ENCODE measurements at regions not wholly inside any gene's neighbourhood (a gene's known extent, or its start where the extent isn't known, plus 50 kb on each side); places are given as distances from the start of the nearest gene placed in this dataset.

DNA sequence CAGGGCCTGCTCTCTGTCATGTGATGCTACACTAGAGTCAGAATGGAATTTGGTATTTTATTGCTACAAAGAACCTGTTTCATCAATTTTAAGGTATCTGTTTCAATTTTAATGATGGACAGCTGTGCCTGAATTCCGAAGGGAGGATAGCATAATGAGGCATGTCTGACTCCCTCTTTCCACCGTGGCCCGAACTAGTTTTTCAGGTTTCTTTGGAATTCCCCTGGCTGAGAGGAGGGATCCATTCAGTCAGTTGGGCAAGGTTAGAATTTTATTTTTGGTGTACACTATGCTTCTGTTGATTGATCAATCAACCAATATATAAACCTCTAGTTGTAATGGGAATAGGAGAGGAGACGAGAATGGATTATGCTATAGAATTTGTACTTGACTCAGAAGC lies 761.8 kb downstream of the FAM133A start:
- TF ChIP-seq, protein P1, sequence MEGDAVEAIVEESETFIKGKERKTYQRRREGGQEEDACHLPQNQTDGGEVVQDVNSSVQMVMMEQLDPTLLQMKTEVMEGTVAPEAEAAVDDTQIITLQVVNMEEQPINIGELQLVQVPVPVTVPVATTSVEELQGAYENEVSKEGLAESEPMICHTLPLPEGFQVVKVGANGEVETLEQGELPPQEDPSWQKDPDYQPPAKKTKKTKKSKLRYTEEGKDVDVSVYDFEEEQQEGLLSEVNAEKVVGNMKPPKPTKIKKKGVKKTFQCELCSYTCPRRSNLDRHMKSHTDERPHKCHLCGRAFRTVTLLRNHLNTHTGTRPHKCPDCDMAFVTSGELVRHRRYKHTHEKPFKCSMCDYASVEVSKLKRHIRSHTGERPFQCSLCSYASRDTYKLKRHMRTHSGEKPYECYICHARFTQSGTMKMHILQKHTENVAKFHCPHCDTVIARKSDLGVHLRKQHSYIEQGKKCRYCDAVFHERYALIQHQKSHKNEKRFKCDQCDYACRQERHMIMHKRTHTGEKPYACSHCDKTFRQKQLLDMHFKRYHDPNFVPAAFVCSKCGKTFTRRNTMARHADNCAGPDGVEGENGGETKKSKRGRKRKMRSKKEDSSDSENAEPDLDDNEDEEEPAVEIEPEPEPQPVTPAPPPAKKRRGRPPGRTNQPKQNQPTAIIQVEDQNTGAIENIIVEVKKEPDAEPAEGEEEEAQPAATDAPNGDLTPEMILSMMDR (IDR thresholded peaks at IDR 0.05) = no peak
- TF ChIP-seq POLR2A (IDR thresholded peaks at IDR 0.05) = no peak
